ENCODE measurements at regions not wholly inside any gene's neighbourhood (a gene's known extent, or its start where the extent isn't known, plus 50 kb on each side); places are given as distances from the start of the nearest gene placed in this dataset.

DNA sequence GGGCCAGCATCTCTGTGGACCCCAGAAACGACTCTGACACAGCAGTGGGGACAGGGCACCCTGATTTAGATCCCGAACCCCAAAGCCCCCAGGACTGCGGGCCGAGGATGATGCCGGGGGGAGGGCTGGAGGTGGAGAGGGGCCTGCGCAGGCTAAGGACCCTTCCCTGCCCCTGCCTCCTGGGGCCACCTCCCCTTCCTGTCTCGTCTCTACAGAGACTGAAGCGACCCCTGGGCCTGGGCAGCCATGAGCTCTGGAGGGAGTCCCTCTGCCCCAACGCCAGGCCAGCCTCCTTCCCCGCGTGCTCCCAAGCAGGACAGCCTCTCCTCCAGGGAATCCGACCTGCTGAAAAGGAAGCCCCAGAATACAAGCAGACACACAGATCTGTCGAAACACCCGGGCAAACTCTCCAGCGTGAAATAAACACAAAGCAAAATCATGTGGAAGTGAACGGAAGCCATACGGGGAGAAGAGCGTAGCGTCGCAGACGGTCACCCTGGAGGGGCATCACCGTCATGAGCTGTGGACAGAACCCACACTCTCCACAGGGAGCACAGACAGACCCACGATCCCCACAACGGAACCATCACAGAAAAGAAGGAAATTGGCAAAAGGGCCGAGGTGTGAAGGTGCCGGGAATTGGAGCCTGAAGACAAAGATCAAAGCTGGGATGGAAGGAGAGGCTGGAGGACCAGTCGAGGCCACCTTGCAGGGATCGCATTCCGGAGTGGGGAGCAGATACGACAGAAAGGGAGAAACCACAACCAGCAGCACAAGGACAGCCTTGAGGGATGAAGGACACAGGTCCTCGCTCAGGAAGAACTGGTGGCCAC lies 51.0 kb upstream of the CTDP1 start:
- DNase-seq: no peak

- DNase-seq: no peak
These were observed 50.4 kb upstream of the CTDP1 start for GRCh38 chr18:79629249-79629558.

DNA sequence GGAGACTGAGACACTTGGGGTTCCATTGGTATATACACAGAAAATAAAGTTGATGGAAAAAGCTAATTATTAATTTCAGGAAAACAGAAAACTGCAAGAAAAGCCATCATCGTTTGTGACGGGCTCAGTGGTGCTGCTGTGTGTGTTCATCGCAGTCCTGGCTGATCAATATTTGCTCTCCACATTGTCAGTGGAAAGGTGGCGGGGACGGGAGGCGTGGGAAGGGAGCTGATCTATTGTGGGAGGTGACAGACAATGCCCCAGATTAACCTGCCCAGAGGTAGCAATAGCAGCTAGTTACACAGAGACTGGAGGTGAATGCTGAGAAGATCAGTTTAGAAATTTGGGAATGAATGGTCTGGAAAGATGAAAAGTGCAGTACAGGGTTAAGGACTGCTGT lies 50.0 kb upstream of the CTDP1 start:
- no peak for DNase-seq
